ENCODE measurements at regions not wholly inside any gene's neighbourhood (a gene's known extent, or its start where the extent isn't known, plus 50 kb on each side); places are given as distances from the start of the nearest gene placed in this dataset.

DNA sequence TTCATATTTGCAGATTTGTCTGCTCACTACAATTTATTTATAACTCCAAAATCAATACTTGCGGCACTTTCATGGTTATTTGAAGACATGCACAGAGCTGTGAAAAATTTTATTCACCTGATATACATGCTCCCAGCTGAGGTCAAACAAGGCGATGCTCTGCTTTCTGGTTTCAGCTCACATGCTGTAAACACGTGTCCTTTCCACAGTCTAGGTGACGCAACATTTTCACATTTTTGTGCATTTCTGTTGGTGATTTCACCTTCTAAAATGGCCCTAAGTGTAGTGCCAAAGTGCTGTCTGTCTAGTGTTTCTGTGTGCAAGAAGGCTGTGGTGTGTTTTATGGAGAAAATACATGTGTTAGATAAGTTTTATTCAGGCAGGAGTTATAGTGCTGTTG, 650.5 kb downstream of the RNF144B start:
- no peak for DNase-seq (ENCODE audit: low spot score)

DNA sequence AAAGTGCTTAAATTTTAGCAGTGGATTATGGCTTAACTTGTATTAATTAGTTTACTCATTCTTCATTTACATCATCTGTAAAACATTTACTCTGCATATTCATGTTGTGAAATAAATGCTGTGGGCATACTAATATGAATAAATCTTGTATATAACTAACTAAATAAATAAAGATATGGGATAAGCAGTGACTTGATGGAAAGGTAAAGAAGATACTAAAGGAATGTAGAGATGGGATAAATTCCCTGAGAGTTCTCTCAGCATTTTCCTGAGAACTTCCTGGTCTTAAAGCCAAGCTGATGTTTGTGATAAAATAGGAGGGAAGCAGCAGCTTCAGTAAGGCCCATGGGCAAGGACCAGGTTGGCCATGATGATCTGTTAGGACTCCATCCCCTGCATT, 652.1 kb downstream of the RNF144B start:
- no peak for DNase-seq (ENCODE audit: low spot score)

DNA sequence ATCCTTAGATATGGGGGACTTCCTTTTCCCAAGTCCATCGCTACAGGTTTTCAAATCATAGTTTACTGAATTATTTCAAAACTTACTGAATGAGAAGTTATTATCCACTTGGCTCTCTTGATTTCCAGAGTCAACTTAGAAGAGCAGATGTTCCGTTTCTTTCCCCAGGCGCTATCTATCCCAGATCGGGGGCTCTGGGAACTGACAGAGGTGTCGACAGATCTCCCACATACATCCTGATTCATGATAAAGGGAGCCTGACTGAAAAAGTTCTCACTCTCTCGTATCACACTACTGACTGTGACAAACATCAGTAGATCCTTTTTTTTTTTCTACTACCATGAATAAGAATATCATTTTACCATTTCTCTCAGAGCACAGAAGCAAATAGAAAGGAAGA, 654.8 kb downstream of the RNF144B start:
- DNase-seq (ENCODE audit: low spot score): no peak

DNA sequence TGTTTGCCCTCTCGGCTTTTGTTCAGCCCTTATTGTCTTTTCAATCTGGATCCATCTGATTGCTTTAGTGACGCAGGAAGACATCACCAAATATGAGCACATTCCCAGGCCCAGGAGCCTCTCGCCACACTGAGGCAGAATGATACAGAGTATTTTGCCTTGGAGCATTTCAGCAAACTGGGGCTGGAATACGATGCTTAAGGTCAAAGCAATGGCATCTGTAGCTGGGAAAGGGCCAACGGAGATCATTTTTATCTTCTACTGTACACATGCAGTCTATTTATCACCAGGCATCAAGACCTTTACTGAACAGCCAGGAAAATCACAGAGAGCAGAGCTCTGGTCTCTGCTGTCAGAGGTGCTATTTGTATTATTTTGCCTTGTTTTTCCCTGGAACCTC, 655.3 kb downstream of the RNF144B start:
- no peak for DNase-seq (ENCODE audit: low spot score)

DNA sequence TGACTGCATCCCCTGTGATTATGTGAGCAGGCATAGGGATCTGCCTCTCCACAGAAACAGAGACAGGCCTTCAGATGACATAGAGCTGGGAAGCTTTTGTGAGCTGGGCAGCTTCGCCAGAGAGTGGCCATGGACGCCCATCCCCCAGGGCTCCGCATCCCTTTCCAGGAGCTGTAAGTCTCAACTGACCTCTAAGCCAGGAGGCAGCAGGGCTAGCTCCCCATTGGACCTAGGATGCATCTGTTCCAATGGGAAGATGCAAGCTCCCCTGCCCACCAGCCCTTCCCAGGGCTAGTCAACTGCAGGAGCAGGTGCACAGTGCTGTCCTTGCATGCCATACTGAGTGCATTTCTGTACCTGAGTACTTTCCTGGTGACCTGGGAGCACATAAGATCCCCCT, 663.6 kb downstream of the RNF144B start:
- DNase-seq (ENCODE audit: low spot score): no peak

DNA sequence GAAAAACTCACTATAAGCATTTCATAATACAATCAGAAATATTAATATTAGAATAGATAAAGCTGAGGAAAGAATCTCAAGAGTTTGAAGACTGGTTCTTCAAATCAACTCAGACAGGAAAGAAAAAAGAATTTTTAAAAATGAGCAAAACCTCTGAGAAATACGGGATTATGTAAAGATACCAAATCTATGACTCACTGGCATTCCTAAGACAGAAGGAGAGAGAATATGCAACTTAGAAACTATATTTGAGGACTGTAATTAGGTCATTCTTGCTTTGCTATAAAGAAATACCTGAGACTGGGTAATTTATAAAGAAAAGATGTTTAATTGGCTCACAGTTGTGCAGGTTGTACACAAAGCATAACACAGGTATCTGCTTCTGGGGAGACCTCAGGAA, 665.1 kb downstream of the RNF144B start:
- DNase-seq (ENCODE audit: low spot score): no peak

DNA sequence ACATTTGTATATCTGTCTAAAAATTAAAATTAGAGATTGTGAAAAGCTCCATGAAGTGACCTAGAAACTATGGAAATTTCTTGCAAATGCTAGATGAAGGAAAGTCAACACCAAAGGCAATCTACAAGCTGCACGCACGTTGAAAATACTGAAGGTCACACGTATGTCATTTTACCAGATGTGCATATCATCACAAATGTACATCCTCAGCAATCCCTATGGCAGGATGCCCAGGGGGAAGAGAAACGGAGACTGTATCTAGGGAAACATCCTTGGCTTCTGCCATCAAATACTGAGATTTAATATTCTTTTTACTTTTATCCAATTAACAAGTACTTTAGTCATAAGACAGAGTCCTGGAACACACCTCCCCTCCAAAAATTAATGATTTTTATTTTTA, 672.0 kb downstream of the RNF144B start:
- no peak for DNase-seq (ENCODE audit: low spot score)

DNA sequence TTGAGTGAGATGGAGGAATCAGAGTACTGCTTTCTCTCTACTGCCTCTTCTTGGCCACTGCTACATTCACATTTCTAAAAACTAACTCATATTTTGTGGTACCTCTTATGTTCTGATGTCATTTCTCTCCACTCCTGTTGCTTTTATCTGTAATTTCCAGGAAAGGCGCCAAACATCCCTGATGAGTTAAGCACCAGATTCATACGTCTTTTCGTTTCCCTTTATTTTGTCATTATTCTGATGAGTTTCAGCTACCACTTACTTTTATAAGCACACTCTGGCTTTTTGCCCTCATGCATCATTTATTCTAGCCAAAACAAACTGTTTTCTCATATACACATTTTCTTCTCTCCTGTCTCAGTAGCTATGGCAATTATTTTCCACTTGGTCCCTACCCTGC, 680.0 kb downstream of the RNF144B start:
- no peak for DNase-seq (ENCODE audit: low spot score)

DNA sequence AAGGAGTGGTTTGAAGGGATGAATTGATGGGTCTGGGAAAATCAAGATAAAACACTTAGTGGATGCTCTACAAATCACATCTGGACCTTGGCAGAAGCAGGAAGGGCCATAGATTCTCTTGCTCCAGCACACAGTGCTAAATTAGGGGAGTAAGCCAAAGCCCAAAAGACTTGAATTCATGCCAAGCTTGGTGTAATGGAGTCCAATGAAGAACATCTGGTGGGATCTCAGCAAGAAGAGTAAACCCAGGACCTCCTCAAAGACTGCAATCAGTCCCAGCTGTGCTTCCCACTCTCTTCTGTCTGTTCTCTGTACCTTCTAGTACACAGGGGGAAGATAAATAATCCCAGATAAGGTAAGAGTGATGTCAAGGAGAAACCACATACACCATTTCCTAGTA, 683.4 kb downstream of the RNF144B start:
- no peak for DNase-seq (ENCODE audit: low spot score)

DNA sequence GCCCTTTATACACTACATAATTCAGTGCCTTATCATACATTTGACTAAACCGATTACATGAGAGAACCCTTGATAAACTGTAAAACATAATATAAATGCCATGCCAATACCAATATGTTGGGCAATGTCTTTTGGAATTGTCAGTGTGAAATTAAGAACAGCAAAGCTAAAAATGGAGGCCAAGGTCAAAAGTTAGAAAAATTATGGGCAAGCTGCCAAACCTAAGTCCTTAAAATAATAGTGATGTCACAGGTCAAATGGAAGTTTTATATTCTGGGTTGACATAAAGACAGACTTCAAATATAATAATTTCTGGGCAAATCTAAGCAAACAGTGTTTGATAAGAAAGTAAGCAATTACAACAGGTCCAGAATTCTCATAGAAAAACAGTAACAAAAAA, 696.7 kb downstream of the RNF144B start:
- DNase-seq (ENCODE audit: low spot score): no peak

DNA sequence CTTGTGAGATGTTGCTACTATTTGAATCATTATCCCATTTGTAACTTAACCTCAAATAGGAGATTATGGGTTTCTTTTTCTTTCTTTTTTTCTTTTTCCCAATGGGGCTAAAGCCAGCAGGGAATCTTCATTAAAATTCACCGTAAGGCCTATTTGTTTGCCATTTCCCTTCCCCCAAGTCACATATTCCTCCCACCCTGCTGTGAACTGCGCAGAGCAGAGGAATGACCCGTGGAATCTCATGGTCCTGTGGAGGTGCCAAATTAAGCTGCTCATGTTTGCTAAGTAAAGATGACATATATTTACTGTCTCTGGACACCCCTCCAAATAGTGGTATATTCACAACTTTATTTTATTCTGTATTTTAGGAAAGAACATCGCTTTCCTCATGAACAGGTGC, 699.3 kb downstream of the RNF144B start:
- no peak for DNase-seq (ENCODE audit: low spot score)

DNA sequence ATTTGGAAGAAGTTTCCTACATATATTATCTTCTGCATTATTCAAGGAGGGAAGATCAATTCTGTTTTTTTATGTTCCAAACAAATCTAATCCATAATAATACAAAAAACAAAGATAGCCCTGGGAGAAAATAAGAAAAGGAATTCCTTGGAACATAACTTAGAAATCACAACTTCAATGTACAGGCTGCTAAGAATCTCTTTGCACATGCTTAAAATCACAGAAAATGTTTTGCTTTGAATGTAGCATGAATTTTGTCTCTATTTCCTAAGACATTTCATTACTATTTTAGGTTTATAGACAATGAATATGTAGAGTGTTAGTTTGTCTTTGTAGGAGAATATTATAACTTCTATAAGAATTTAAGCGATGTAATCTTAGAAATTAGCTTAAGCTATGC, 700.1 kb downstream of the RNF144B start:
- DNase-seq (ENCODE audit: low spot score): no peak

DNA sequence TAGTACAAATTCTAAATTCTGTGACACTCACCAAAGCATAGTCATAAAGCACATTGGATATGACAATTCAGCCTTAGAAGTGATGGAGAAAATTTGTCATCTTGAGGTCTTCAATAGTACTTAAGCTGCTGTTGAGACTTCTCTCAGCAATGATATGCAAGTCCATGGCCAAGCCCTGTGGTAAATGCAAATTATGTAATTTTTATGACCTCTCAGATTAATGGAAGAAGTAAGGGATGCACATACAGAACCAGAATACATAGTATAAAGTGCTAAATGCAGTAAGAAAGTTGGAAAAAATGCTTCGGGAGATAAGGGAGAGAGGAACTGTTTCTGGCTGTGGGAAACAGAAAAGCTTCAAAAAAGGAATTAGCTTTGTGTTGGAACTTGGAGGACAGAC, 700.7 kb downstream of the RNF144B start:
- DNase-seq (ENCODE audit: low spot score): no peak

DNA sequence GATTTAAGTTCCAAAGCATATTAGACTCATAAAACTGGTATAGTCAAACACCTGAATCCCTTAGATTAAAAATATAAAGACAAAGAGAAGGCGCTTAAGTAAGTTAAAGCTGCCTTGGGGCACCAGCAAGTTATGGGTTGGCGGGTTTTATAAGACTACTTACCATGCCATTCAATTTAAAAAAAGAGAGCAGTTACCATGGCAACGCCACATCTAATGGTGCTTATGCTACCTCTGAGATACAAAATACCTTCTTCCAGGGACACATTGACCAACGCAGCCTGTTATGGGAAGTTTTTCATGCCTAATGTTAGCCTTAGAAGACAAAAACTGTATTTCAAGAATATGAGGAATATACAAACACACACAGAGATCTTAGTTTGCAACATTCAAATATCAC, 713.6 kb downstream of the RNF144B start:
- no peak for DNase-seq (ENCODE audit: low spot score)

DNA sequence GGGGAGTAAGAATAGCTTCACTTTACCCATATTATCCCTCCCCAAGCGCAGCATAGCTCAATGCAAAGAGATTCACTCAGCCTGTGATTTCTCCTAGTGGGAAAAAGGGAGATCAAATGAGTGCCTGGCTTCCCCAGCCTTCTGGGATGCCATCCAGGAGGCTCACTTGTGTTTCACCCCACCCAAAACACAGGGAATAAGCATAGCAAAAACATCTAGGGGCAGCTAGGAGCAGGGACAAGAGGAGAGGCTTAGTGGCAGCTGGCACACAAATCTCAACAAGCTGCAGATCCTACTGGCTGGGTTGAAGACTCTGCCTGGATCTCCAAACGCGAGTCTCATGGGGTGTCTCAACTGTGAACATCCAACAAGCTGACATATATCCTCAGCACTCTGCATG, 715.8 kb downstream of the RNF144B start:
- no peak for DNase-seq (ENCODE audit: low spot score)

DNA sequence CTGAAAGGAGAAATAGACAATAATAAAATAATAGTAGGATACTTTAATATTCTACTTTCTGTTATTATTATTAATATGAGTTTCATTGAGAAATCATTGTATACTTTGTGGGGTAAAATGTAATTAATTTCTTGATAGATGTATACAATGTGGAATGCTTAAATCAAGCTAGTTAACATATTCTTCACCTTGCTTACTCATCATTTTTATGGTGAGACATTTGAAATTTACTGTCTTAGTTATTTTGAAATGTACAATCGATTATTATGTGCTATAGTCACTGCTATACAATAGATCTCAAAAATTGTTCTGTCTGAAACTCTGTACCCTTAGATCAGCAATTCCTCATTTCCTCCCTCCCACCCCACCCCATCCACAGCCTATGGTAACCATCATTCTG, 720.3 kb downstream of the RNF144B start:
- no peak for DNase-seq (ENCODE audit: low spot score)

DNA sequence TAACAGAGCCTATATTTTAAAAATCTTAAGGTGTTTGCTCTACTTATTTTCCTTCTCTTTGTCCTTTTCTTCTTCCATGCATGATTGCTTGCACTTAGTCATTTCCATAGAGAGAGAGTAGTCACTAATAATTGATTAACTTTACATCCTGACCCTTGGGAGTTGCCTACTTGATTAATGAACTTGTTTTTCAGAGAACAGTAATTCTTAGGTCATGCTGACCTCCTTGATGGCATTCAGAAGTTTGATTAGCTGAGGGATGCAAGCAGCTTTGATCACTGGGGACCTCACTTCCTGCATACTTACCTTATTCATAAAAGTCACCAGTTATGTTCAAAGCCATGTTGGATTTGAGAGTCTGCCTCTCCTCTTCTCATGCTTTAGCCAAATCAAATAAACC, 715.6 kb upstream of the ID4 start:
- no peak for DNase-seq (ENCODE audit: low spot score)

DNA sequence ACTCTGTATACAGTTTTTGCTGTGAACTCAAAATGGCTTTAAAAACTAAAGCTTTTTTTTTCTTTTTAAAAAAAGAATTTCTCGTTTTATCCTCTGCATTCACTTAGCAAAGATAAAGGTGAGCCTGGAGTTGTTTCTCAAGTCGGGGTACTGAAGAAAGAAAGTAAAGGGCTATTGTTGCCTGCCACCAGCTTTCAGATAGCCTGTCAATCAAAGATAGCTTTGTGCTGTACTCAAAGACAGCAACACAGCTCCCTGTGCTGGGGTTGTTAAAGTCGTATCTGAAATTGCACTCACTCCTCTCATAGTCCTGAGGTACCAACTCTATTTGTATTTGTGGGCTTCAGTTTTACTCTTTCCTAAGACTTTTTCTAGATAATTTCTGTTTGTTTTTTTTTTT, 710.1 kb upstream of the ID4 start:
- no peak for DNase-seq (ENCODE audit: low spot score)

DNA sequence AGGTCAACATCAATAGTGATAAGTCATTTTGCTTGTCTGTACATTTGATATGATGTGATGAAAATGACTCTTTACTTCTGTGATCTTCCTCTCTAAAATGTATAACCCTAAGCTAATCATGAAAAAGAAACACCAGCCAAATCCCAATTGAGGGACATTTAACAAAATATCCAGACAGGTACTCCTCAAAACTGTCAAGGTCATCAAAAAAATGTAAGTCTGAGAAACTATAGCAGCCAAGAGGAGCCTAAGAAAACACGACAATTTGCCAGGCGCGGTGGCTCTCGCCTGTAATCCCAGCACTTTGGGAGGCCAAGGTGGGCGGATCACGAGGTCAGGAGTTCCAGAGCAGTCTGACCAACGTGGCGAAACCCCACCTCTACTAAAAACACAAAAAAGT, 708.5 kb upstream of the ID4 start:
- DNase-seq (ENCODE audit: low spot score): no peak

DNA sequence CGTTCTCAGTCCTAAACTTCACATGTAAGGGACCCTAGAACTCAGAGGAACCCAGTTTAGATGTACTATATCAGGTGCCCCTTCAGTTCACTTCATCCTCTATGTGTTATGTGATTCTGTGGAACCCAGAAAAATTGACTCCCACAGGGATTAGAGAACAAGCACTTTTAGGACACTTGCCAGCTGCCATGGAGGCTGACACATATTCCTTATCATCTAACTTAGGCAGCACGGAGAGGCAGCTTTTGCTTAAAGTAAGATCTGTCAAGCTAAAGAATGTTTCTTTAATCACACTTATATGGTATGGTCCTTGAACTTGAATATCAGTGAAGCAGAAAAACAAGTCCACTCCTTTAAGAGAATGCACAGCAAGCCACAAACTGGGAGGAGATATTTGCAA, 701.5 kb upstream of the ID4 start:
- DNase-seq (ENCODE audit: low spot score): no peak

DNA sequence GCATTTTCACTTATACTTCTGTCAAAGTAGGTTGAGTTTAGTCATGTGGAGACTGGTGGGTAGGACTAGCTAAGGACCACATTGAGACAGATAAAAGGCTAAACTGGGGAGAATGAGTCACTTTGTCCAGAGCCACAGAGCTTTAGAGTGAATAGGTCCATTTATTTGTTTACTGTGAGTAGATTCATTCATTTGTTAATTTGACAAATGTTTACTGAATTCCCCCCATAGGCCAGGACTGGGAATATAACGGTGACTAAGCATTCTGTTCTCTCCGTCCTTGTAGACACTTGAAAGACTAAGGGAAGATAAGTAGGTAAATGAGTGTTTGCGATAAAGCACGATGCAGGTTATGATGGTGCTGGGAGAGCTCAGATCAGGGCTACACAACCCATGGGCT, 699.7 kb upstream of the ID4 start:
- no peak for DNase-seq (ENCODE audit: low spot score)

DNA sequence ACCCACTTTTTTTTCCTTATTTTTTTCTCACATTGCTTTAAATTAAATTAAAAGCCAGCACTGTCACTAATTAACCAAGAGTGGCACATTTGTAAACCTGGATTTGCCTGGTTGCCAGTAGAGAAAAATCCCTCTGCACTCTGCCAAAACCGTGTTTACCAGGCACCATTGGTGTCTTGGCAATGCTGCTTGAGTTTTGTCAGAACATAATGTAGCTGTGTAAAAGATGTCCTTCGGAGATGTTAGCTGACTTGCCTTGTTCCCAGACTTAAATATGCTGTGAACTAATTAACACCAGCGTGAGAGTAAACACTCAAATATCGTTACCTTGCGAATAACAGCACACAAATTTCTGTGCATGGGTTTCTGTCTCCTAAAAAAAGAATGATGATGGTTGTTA, 694.9 kb upstream of the ID4 start:
- no peak for DNase-seq (ENCODE audit: low spot score)

DNA sequence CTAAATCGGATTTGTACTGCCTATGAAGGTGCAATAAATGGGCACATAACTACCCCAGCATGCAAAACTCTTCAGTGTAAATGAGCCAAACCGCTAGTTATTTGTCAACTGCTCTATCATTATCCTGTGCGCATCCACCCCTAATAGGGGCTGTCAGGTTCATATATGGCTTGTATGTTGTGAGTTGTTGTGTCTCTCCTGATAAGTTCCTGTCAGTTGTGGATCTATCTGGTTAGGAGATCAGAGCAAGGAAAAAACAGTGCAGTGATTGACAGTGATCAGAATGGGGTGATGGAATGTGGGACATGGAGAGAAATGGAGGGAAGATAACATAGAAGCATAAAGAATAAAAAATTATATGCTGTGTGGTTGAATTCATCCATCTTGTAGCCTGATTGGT, 686.9 kb upstream of the ID4 start:
- no peak for DNase-seq (ENCODE audit: low spot score)

DNA sequence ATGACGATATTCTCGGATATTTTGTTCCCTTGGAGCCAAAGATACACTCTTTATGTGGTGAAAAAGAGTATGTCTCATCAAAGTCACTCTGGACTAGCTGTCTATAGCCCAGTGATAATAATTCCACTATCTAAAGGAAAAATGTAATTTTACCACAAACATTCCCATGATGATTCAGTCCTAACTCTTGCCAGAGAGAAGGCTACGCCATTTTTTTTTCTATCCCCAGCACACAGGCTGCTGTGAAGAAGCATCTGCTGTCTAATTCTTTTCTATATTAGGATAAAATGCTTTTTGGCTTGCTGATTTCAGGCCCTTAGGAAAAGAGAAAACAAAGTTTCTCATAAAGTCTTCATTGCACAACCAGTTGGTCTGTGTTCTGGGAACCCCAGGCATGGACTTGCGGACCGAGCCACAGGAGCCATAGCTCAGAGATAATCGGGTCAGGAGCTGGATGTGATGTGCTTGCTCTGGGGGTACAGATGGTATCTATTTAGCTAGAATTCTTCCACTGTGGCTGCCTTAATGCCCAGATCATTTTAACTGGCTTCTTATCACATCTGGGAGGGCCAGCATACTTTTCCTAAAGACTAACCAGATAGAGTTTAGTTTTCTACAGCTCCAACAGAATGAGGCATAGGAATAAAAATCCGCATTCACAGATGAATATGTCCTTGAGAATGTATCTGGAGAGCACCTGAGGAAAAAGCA, 683.7 kb upstream of the ID4 start:
- DNase-seq (ENCODE audit: low spot score): no peak

DNA sequence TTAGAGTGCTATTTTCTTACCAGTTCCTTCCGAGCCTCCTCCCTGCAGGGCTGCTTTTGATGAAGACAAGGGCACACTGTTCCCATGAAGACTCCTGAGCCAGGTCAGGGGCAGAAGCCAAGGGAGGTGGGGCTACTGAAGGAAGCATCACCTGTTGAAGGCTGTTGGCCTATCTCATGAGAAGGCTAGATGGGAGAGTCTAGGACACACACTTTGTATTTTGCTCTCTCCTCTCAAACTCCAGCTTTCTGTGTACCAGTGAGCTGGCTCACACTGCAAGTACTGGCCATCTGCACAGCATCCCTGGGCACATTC, 683.2 kb upstream of the ID4 start:
- no peak for DNase-seq (ENCODE audit: low spot score)

All from hepatic stellate cell (primary cell).